Epidermal melanocyte (primary cell): ENCODE measurements at regions not wholly inside any gene's neighbourhood (a gene's known extent, or its start where the extent isn't known, plus 50 kb on each side); places are given as distances from the start of the nearest gene placed in this dataset.
"Not testable (repeated sequence)": the region's sequence is repeated elsewhere in the genome, so short reads cannot be mapped to it uniquely, and the experiment has no call there.

ENCODE experiments used
- DNase-seq: peaks from one replicate; pipeline ENCODE4 v3.0.0; 2011; ENCODE audit warnings: low spot score; ENCODE audit not compliant: insufficient read length

DNA sequence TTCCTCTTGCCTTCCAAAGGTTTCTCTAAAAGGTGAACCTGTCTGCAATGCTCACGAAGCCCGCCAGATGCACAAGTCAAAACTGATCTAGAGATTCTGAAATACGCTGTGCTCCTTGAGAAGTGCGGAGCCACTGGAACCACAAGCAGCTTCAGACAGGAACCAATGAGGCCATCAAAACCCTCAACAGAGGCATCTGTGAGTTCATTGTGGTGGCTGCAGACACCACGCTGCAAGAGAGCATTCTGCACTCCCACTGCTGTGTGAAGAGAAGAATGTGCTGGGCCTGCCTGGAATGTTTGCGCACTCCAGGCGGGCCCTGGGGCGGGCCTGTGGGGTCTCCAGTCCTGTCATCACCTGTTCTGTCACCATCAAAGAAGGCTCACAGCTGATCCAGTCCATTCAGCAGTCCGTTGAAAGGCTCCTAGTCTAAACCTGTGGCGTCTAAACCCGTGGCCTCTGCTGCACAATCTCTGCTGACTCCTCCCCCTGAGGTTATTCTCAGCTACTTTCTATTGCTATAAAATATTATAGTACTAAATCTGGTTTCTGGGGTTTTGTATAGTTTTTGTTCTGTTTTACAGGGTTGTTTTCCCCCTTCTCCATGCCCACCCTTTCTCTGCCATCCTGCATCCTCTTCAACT is 187.4 kb downstream of the FAM72C start:
- not testable (repeated sequence) for DNase-seq

DNA sequence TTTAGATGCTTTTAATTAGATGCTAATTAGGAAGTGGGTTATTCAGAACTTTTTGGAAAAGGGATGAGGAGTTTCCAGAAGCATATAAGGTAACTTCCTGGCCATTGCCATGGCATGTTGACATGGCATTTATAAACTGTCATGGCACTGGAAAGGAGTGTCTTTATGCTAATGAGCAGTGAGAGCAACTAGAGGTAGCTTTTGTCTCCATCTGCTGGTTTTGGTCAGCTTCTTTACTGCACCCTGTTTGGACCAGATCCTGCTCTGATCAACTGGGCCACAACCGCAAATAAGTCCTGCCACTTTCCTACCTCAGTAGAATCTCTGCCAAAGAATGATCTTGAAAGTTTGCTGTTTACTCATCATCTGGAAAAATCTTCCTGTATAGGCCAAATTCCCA is 193.6 kb downstream of the FAM72C start:
- DNase-seq: not testable (repeated sequence)

DNA sequence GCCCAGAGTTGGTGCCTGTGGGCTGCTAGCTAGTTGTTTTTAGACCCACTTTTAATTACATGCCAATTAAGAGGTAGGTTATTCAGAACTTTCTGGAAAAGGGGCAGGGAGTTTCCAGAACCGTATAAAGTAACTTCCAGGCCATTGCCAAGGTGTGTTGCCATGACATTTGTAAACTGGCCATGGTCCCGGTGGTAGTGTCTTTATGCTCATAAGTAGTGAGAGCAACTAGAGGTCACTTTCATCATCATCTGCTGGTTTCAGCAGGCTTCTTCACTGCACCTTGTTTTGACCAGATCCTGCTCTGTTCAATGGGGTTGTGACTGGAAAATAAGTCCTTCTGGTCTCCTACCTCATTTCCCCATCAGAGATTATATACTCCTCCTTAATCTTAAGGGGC is 207.0 kb downstream of the FAM72C start:
- DNase-seq: not testable (repeated sequence)

DNA sequence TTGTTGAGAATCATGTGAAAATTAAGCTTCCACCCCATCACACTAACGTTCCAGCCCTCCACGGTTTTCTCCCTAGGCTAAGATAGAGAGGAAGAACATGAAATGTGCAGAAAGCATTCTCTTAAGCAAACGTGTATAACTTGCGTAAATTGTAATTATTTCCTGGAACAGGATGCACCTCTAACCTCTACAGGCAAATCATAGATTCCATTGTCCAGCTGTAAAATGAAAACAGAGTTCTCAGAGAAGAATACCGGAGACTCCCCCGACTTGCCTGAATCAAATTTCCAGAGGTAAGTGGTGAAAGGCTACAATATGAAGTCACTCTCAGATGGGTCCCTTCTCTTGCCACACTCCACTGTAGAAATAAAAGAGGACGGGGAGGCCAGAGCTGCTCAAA is 211.4 kb downstream of the FAM72C start:
- DNase-seq: not testable (repeated sequence)

DNA sequence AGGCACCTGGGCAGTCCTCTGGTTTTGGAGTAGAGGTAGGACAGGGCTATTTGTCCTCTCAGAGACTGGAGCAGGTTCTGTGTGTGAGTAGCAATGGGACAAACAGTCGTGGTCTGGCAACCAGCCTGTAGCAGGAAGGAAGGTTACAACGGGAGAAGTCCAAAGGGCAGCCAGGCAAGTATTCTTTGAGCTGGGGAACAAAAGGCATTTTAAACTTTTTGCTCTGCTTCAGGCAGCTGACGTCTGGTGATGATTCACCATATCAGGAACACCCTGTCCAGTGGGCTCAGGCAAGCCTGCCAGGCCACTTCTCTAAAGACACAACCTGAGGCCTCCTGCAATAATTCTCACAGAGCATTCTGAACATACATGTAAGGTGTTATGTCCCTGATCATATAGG is 215.8 kb downstream of the FAM72C start:
- DNase-seq: not testable (repeated sequence)

DNA sequence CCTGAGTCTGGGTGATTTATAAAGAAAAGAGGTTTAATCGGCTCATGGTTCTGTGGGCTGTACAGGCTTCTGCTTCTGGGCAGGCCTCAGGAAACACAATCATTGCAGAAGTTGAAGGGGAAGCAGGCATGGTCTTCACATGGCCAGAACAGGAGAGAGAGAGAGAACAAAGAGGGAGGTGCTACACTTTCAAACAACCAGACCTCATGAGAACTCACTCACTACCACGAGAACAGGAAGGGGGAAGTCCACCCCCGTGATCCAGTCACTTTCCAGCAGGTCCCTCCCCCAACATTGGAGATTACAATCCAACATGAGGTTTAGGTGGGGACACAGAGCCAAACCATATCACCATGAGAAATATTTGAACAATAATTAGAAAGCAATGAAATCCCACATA is 222.9 kb downstream of the FAM72C start:
- DNase-seq: no peak

DNA sequence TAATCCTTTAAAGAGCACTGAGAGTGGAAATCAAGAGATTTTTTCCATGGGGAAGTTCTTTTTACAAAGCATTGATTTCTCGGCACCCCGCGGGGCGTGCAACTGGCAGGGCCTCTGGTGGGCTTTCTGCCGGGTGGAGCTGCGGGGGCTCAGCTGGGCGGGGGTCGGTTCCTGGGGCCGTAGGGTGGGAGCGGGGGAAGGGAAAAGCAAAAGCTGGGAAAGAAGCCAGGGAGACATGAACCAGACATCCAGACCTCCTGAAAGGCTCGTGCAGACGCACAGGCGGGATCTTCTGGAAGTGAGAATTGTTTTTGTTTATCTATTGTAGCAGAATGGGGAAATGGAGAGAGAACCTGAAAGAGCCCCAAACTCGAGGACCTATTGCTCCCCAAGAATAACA is 235.2 kb downstream of the FAM72C start:
- no peak for DNase-seq

DNA sequence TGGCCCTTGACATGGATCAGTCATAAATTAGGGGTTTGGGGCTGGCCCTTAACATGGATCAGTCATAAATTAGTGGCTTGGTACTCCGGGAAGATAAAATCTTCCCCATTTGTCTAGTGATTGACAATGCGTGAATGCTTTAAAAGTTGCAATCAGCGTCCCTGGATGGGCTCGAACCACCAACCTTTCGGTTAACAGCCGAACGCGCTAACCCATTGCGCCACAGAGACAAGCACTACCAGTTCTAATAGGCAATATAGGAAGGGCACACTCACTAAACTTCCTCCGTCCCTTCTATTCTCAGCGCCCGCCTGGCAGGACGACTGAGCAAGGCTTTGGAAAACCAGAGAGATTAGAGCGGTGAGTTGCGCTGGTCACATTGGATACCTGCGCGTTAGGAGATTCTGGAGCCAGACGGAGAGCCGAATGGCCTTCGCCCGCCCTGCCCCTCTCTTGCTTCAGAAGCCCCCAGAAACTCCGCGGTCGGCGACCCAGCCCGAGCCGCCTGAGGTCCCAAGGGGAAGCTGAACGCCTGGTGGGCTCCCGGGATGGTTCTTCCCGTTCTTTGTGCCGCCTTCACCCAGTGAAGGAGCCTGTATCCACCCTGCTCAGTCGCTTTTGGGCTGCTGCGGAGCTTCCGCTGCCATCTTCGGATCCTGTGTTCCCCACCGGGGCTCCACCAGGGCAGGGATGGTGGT is 235.9 kb downstream of the FAM72C start:
- DNase-seq: no peak

DNA sequence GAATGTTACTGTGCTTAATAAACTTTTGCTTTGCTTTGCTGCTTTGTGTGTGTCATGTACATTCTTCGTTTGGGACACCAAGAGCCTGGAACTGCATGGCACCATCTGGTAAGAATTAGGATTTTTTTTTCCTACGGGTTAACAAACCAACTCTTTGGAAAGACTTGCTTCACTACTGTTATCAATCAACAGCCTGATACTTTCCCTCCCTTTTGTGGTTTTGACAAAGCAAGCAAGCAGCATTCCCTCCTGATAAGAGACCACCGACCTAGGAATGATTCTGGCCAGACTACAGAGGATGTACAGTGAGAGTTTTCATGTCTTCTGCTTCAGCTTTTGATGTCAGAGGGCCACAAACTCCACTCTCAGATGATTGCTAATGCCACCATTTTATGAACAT is 237.5 kb downstream of the FAM72C start:
- DNase-seq: not testable (repeated sequence)

DNA sequence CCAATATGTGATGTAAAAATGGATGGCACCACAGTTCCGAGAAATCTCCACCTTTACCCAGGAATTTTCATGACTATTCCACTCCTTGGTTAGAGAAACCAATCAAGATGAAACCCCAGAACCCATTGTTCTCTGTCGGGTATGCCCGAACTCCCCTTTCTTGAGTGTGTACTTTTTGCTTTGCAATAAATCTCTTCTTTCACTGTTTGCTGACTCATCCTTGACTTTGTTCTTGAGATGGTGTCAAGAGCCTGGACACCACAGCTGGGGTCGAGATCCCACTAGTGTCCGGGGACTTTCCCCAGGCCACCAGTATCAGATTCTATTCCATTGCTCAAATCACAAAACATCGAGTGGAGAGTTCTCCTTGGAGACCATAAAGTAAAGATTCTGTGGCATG is 240.9 kb downstream of the FAM72C start:
- DNase-seq: not testable (repeated sequence)

DNA sequence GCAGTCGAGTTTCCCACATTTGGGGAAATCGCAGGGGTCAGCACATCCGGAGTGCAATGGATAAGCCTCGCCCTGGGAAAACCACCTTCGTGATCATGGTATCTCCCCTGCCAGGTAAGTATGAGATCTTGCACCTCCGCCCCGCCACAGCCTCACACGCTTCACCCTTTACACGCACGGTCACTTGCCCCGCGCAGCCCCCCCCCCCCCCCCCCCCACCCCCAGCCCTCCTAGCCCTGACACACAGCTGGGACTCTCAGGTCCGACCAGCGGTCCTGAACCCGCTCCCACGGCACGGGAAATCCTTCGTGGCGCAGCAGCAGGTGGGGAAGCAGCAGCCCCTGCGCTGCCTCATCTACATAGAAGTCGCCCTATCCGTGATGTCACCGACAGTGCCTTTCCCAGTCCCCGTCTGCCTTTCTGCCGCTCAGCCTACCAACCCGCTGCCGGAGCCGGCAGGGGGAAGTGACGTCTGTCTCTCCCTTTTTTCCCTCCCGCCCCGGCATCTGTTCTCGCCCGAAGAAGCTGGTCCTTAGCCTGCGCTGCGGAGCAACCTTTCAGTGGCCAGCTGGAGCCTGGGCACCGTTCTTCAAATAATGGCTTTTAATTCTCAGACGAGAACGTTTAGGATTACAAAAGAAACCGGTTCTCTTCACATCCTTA is 242.2 kb downstream of the FAM72C start:
- DNase-seq: not testable (repeated sequence)

DNA sequence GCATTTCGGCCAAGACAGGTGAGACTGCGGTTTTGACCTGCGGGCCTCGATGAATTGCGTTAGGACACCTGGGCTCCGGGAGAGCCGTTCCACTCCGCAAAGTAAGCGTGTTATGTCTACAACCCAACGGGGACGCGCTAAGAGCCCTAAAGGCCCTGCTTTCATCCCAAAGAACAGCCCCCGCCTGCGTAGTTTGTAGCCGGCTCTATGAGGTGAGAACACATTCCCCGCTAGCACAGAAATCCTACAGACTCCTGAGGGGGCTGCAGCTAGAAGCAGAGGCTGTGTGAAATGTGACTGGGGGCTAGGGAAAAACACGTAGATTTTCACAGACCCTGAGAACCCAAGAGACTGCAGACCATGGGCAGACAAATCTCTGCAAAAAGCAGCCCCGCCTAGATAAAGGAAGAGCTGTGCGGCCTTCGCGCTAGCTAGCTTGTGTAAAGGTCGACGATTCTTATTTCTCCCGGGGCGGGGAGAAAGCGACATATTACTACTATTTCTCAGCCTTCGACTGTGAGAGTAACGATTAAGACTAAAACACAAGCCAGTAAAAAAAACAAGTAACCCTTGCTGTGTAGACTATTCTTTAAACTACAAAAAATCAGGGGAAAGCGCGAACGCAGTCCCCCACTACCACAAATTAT is 242.9 kb downstream of the FAM72C start:
- DNase-seq: not testable (repeated sequence)

DNA sequence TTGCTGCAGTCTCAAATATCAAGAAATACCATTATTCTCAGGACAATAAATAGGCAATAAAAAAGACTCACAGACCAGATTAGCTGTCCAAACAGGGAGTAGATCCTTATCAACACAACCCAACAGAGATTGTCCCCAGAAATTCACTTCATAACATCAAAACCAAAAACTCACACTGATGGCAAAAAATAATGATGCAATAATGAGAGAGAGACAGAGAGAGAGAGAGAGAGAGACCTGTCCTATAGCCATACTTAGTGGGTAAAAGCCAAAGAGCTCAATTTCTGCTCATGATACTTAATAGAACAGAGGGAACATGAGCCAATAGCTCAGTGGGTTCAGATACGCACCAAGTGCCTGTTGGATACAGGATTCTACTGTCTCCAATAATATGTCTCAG is 244.5 kb downstream of the FAM72C start:
- no peak for DNase-seq

DNA sequence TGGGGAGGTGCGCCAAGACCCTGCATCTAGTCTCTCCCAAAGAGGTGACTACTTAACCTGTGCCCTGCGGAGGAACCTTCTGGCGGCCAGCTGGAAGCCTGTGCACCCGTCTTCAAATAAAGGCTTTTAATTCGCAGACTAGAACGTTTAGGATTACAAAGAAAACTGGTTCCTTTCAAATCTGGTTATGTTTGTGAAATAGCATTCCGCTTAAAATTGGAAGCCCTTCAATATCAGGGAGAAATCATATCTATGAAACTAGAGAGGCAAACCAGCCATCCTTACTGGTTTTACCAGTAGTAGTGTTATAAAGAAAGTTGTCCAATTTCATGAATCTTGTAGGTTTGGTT is 250.8 kb downstream of the FAM72C start:
- DNase-seq: no peak

DNA sequence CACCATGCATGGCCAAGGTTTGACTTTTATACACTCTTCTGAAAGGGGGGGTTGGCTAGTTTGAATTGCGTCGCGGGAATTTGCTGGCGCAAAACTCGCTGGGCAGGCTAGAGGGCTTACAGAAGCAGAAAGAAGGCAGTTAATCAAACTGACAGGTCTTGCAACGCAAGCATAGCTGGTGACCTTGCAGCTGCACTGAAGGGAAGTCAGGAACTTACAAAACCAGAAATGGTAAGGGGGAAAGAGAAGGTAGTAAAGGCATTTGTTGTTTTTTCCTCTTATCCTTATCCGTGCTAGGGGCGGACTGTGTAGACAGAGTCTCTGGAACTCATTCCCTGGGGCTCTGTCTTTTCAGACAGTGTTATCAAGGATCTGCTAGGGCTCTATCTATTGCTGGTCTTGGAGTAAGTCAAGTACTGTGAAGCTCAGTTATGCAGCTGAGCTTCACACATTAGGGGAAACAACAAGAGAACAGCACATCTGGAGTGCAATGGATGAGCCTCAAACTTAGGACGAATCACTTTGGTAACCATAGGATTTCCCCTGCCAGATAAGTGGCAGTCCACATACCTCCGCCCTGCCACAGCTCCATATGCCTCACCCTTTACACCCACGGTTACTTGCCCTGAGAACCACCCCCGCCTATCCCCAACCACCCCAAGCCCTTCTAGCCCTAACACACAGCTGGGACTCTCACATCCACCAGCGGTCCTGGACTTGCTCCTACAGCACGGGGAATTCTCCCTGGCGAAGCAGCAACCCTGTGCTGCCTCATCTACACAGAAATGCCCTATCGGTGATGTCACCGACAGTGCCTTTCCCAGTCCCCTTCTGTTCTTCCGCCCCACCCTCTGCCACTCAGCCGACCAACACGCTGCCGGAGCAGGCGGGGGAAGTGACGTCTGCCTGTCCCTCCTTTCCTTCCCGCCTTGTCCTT is 251.4 kb downstream of the FAM72C start:
- no peak for DNase-seq

DNA sequence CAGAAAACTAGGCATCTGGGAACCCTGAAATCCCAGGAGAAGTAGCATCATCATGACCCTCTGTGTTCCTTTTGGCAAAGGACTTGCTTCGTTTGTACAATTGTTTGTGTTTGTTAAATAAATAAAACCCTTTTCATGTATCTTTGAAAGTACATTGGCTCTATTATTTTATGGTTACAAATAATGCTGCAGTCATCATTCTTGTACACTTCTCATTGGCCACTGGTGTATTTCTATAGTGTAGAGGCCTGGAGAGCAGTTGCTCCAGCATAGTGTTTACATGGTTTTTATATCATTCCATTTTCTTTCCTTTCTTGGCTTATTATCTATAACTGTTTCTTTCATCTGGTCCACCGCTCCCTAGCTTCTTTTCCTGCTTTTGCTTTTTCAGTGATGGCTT is 253.3 kb downstream of the FAM72C start:
- no peak for DNase-seq

DNA sequence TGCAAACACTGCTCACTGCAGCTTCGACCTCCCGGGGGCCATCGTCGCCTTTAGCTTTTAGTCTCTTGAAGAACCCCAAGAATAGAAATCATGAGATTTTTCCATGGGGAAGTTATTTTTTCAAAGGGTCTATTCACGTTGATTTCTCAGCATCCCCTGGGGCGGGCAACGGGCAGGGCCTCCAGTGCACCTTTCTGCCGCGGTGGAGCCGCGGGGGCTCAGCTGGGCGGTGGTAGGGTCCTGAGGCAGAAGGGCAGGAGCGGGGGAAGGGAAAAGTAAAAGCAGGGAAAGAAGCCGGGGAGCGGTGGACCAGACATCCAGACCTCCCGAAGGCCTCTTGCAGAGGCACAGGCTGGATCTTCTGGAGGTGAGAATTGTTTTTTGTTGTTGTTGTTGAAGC is 253.8 kb downstream of the FAM72C start:
- no peak for DNase-seq

DNA sequence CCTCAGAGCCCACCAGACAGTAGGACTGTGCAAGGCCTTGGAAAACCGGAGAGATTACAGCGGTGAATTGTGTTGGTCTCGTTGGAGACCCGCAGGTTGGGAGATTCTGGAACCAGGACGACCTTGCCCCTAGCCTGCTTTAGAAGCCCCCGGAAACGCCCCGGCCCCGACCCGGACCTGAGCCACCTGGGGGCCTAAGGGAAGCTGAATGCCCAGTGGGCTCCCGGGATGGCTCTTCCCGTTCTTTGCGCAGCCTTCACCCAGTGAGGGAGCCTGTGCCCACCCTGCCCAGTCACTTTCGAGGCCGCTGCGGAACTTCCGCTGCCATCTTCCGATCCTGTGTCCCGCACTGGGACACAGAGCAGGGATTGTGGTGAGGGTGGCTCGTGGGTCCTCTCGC is 254.4 kb downstream of the FAM72C start:
- DNase-seq: no peak

DNA sequence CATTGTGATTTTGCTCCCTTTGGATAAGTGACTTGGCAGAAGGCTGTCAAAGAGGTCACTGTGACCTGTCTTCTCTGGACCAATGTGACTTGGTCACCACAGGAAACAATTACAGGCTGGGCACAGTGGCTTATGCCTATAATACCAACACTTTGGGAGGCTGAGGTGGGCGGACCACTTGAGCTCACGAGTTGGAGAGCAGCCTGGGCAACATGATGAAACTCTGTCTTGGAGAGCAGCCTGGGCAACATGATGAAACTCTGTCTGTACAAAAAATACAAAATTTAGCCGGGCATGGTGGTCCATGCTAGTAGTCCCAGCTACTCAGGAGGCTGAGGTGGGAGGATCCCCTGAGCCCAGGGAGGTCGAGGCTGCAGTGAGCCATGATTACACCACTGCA is 256.9 kb downstream of the FAM72C start:
- not testable (repeated sequence) for DNase-seq

DNA sequence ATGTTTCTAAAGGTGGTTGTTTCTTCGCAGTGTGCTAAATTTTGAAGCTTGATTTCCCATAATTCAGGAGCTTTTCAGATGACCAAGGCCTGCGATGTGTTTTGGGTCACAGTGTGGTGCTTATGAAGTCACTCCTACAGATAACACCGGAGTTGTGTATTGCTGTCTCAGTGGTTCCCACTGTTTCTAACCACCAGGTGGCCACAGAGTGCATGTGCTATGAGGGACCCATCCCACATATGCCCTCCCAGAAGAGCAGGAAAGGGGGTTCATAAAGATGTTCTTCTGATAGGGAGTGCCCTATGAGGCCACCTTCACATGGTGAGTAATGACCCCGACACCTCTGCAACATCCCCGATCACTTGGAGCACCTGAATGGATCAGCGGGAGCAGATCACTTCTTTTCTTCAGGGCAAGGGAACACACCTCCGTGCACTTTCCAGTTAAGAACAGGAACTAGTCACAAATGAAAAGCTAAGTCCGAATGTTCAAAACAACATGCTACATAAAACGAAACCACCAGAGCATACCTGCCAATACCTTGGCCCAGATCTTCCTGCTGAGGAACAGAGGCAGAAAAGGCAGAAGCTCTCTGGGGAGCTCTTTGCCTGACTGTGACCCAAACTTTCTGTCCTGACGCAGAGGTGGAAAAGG is 262.1 kb downstream of the FAM72C start:
- not testable (repeated sequence) for DNase-seq

DNA sequence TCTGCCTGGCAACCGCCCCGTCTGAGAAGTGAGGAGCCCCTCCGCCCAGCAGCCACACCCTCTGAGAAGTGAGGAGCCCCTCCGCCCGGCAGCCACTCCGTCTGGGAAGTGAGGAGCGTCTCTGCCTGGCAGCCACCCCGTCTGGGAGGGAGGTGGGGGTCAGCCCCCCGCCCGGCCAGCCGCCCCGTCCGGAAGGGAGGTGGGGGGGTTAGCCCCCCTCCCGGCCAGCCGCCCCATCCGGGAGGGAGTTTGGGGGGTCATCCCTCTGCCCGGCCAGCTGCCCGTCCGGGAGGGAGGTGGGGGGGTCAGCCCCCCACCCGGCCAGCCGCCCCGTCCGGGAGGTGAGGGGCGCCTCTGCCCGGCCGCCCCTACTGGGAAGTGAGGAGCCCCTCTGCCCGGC is 269.0 kb downstream of the FAM72C start:
- DNase-seq: not testable (repeated sequence)
